GM23338 (cell line): ENCODE measurements at regions not wholly inside any gene's neighbourhood (a gene's known extent, or its start where the extent isn't known, plus 50 kb on each side); places are given as distances from the start of the nearest gene placed in this dataset.

Experiments used
- ATAC-seq: fragments of 200-7000 bp; cut with Tn5 transposase; 3 replicates; pipeline ENCODE4 v1.9.1; 2020
- DNase-seq: peaks from one replicate; pipeline ENCODE4 v3.0.0-alpha.2; 2015; ENCODE audit warnings: low spot score
- H2AFZ ChIP-seq: fragments of 200-600 bp; sonication (generic); 2 replicates; pipeline ENCODE4 v1.8.0; 2016; ENCODE audit warnings: antibody characterized with exemption, mild to moderate bottlenecking, moderate library complexity
- H3F3A ChIP-seq: fragments of 200-600 bp; sonication (generic); replicated peaks from 2 replicates; pipeline ENCODE4 v1.8.0; 2017; ENCODE audit warnings: antibody characterized with exemption, mixed run types, low read depth
- H3K27ac ChIP-seq: fragments of 200-600 bp; sonication (generic); 2 replicates; pipeline ENCODE4 v1.6.1; 2016; ENCODE audit warnings: low read depth
- H3K27me3 ChIP-seq: fragments of 200-600 bp; sonication (generic); 2 replicates; pipeline ENCODE4 v1.8.0; 2016; ENCODE audit warnings: mild to moderate bottlenecking, mixed run types, moderate library complexity; ENCODE audit not compliant: insufficient read depth
- H3K36me3 ChIP-seq: fragments of 200-600 bp; sonication (generic); 2 replicates; pipeline ENCODE4 v1.8.0; 2016; ENCODE audit warnings: mild to moderate bottlenecking; ENCODE audit not compliant: insufficient read depth
- H3K4me1 ChIP-seq: fragments of 200-600 bp; sonication (generic); 2 replicates; pipeline ENCODE4 v1.8.0; 2016; ENCODE audit warnings: mild to moderate bottlenecking, moderate library complexity; ENCODE audit not compliant: insufficient read depth
- H3K4me2 ChIP-seq: fragments of 200-600 bp; sonication (generic); 2 replicates; pipeline ENCODE4 v1.7.1; 2017; ENCODE audit warnings: mixed run types
- H3K4me3 ChIP-seq: fragments of 200-600 bp; sonication (generic); 2 replicates; pipeline ENCODE4 v1.6.1; 2016; ENCODE audit warnings: mixed run types
- H3K79me2 ChIP-seq: fragments of 200-600 bp; sonication (generic); replicated peaks from 2 replicates; pipeline ENCODE4 v1.8.0; 2017; ENCODE audit warnings: mild to moderate bottlenecking; ENCODE audit not compliant: insufficient read depth
- H3K9me2 ChIP-seq: fragments of 200-600 bp; sonication (generic); 2 replicates; pipeline ENCODE4 v1.8.0; 2017; ENCODE audit not compliant: insufficient read depth
- H4K20me1 ChIP-seq: fragments of 200-600 bp; sonication (generic); replicated peaks from 2 replicates; pipeline ENCODE4 v1.8.0; 2017; ENCODE audit warnings: mild to moderate bottlenecking; ENCODE audit not compliant: insufficient read depth
- H3K27ac Mint-ChIP-seq: 2 replicates; pipeline ENCODE4 v1.8.0; 2020; ENCODE audit warnings: inconsistent platforms, mild to moderate bottlenecking, moderate library complexity, mixed read lengths
- H3K27me3 Mint-ChIP-seq: 3 replicates; pipeline ENCODE4 v1.8.0; 2022; ENCODE audit warnings: low read depth, mild to moderate bottlenecking, moderate library complexity, mixed read lengths, inconsistent platforms; ENCODE audit not compliant: insufficient read depth, poor library complexity
- H3K36me3 Mint-ChIP-seq: 3 replicates; pipeline ENCODE4 v1.8.0; 2021; ENCODE audit warnings: low read depth, mild to moderate bottlenecking, inconsistent platforms, moderate library complexity, mixed read lengths
- H3K4me1 Mint-ChIP-seq: 3 replicates; pipeline ENCODE4 v1.8.0; 2020; ENCODE audit warnings: mild to moderate bottlenecking, inconsistent platforms, mixed read lengths
- H3K4me3 Mint-ChIP-seq: 3 replicates; pipeline ENCODE4 v1.8.0; 2021; ENCODE audit warnings: moderate library complexity, mild to moderate bottlenecking, inconsistent platforms, mixed read lengths
- H3K9me3 Mint-ChIP-seq: 3 replicates; pipeline ENCODE4 v1.8.0; 2020; ENCODE audit warnings: moderate library complexity, mild to moderate bottlenecking, inconsistent platforms, mixed read lengths
- CREB1 ChIP-seq: fragments of 250-450 bp; sonication (Bioruptor Pico); IDR thresholded peaks from 2 replicates; pipeline ENCODE4 v1.5.0; 2020; ENCODE audit warnings: low read depth, mild to moderate bottlenecking, moderate library complexity
- EZH2 ChIP-seq: fragments of 200-600 bp; sonication (generic); IDR thresholded peaks from one replicate; pipeline ENCODE4 v1.8.0; 2017; ENCODE audit warnings: antibody characterized with exemption, mild to moderate bottlenecking, low read depth; ENCODE audit not compliant: unreplicated experiment
- EZH2phosphoT487 ChIP-seq: fragments of 200-600 bp; sonication (generic); IDR thresholded peaks from one replicate; pipeline ENCODE4 v1.8.1; 2018; ENCODE audit warnings: antibody characterized with exemption; ENCODE audit not compliant: unreplicated experiment
- JUNB ChIP-seq: IDR thresholded peaks from one replicate; pipeline ENCODE4 v1.6.1; 2016; ENCODE audit warnings: antibody characterized with exemption; ENCODE audit not compliant: unreplicated experiment
- POLR2AphosphoS5 ChIP-seq: IDR thresholded peaks from 2 replicates; pipeline ENCODE4 v1.6.1; 2016; ENCODE audit warnings: antibody characterized with exemption, low read depth
- STAT1 ChIP-seq: IDR thresholded peaks from one replicate; pipeline ENCODE4 v1.6.1; 2016; ENCODE audit warnings: antibody characterized with exemption; ENCODE audit not compliant: unreplicated experiment
- ZNF114 ChIP-seq: fragments of 250-450 bp; sonication (Bioruptor Pico); IDR thresholded peaks from 2 replicates; pipeline ENCODE4 v1.5.0; 2020; ENCODE audit warnings: mild to moderate bottlenecking, moderate library complexity
- ZNF331 ChIP-seq: fragments of 250-450 bp; sonication (Bioruptor Pico); IDR thresholded peaks from 2 replicates; pipeline ENCODE4 v1.5.0; 2020; ENCODE audit warnings: low read depth, mild to moderate bottlenecking, moderate library complexity
- TF ChIP-seq, protein P1 (sequence below): IDR thresholded peaks from one replicate; pipeline ENCODE4 v1.6.1; 2018; ENCODE audit warnings: antibody characterized with exemption; ENCODE audit not compliant: unreplicated experiment
- TF ChIP-seq, protein P2 (sequence below), 2 experiments: fragments of 200-600 bp in 1 of 2; sonication (generic) in 1 of 2; conservative IDR thresholded peaks; 2 replicates each; pipeline versions ENCODE4 v1.5.1 to v1.6.1; 2016 to 2017; ENCODE audit warnings: antibody characterized with exemption in 2 of 2, low read depth in 2 of 2, mild to moderate bottlenecking in 2 of 2, moderate library complexity in 1 of 2
- TF ChIP-seq, protein P3 (sequence below): IDR thresholded peaks from 2 replicates; pipeline ENCODE4 v1.6.1; 2016; ENCODE audit warnings: antibody characterized with exemption

DNA sequence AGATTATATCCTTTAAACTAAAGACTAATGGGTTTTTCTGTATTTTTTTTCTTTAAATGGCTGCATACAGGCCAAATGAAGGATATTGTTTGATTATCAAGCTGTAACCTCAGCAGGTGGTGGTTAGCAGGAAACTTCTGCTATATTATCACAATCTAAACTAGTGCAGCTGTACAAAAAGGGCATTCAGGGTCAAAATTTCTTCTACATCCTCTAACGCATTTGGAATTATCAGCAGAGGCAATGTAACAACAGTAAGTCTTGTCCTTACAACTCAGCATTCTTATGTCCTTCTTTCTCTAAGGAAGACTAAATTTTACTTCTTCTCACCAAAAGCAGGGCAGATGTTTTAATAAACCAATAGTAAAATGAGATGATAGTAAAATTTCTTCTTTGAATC is 135.8 kb upstream of the FN1 start:
- Histone ChIP-seq H2AFZ (no peak overlapping the region), H3K36me3 (no peaks in the 10 kb centered on the region), H4K20me1 (no peaks in the 10 kb centered on the region), H3K9me2 (no peaks in the 10 kb centered on the region), H3K4me3 (no peak overlapping the region), H3K4me1 (peaks cover 6% of the 10 kb centered on the region), H3K27me3 (0 out of 2 replicates have a peak, but pooled peaks cover 4% of the 10 kb centered on the region), H3K27ac (no peak overlapping the region), H3K4me2 (no peak overlapping the region), H3F3A (no peaks in the 10 kb centered on the region), H3K79me2 (no peaks in the 10 kb centered on the region)
- no peak for DNase-seq
- Mint-ChIP-seq H3K27ac (no peak overlapping the region), H3K36me3 (no peaks in the 10 kb centered on the region), H3K4me3 (no peak overlapping the region), H3K9me3 (no peaks in the 10 kb centered on the region), H3K4me1 (peaks cover 2% of the 10 kb centered on the region; the same call in 1 of the 3 replicates), H3K27me3 (no peaks in the 10 kb centered on the region)
- TF ChIP-seq JUNB (no peak), POLR2AphosphoS5 (no peak), ZNF114 (CRISPR knock-in tag) (no peak), ZNF331 (CRISPR knock-in tag) (no peak), EZH2 (no peak), STAT1 (no peak)
- TF ChIP-seq, protein P1, sequence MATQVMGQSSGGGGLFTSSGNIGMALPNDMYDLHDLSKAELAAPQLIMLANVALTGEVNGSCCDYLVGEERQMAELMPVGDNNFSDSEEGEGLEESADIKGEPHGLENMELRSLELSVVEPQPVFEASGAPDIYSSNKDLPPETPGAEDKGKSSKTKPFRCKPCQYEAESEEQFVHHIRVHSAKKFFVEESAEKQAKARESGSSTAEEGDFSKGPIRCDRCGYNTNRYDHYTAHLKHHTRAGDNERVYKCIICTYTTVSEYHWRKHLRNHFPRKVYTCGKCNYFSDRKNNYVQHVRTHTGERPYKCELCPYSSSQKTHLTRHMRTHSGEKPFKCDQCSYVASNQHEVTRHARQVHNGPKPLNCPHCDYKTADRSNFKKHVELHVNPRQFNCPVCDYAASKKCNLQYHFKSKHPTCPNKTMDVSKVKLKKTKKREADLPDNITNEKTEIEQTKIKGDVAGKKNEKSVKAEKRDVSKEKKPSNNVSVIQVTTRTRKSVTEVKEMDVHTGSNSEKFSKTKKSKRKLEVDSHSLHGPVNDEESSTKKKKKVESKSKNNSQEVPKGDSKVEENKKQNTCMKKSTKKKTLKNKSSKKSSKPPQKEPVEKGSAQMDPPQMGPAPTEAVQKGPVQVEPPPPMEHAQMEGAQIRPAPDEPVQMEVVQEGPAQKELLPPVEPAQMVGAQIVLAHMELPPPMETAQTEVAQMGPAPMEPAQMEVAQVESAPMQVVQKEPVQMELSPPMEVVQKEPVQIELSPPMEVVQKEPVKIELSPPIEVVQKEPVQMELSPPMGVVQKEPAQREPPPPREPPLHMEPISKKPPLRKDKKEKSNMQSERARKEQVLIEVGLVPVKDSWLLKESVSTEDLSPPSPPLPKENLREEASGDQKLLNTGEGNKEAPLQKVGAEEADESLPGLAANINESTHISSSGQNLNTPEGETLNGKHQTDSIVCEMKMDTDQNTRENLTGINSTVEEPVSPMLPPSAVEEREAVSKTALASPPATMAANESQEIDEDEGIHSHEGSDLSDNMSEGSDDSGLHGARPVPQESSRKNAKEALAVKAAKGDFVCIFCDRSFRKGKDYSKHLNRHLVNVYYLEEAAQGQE: no peak
- ATAC-seq: no peak

DNA sequence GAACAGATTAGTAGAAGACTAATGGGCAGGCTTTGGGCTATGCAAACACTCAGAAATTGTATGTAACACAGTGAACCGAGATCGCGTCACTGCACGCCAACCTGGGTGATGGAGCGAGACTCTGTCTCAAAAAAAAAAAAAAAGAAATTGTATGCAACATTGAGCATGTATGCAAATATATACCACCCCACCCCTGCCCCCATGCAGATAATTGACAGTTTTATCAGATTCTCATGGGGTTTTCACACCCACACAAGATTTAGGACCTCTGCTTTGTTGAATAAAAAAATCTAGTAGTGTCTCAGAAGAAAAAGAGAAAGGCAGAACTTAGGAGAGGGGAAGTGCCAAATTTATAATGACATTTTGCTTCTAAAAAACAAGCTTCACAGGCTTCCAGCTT is 131.6 kb upstream of the FN1 start:
- Histone ChIP-seq H2AFZ (no peak overlapping the region), H4K20me1 (no peaks in the 10 kb centered on the region), H3K79me2 (no peaks in the 10 kb centered on the region), H3K4me2 (no peak overlapping the region), H3K4me3 (no peak overlapping the region), H3K36me3 (no peaks in the 10 kb centered on the region), H3K27me3 (no peaks in the 10 kb centered on the region), H3K4me1 (no peaks in the 10 kb centered on the region), H3F3A (no peaks in the 10 kb centered on the region), H3K27ac (no peak overlapping the region), H3K9me2 (peaks cover 12% of the 10 kb centered on the region; the same call in 1 of the 2 replicates)
- Mint-ChIP-seq H3K27ac (no peak overlapping the region), H3K36me3 (no peaks in the 10 kb centered on the region), H3K27me3 (peaks cover 2% of the 10 kb centered on the region), H3K4me1 (no peaks in the 10 kb centered on the region), H3K9me3 (no peaks in the 10 kb centered on the region), H3K4me3 (no peak overlapping the region)
- ATAC-seq: no peak
- DNase-seq: no peak
- TF ChIP-seq CREB1 (no peak), POLR2AphosphoS5 (no peak), JUNB (no peak), EZH2 (no peak), STAT1 (no peak), EZH2phosphoT487 (no peak)
- TF ChIP-seq, protein P2, sequence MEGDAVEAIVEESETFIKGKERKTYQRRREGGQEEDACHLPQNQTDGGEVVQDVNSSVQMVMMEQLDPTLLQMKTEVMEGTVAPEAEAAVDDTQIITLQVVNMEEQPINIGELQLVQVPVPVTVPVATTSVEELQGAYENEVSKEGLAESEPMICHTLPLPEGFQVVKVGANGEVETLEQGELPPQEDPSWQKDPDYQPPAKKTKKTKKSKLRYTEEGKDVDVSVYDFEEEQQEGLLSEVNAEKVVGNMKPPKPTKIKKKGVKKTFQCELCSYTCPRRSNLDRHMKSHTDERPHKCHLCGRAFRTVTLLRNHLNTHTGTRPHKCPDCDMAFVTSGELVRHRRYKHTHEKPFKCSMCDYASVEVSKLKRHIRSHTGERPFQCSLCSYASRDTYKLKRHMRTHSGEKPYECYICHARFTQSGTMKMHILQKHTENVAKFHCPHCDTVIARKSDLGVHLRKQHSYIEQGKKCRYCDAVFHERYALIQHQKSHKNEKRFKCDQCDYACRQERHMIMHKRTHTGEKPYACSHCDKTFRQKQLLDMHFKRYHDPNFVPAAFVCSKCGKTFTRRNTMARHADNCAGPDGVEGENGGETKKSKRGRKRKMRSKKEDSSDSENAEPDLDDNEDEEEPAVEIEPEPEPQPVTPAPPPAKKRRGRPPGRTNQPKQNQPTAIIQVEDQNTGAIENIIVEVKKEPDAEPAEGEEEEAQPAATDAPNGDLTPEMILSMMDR (conservative IDR thresholded peaks at IDR 0.05; ENCODE audit: low read depth in 2 of 2): no peak
- TF ChIP-seq, protein P3, sequence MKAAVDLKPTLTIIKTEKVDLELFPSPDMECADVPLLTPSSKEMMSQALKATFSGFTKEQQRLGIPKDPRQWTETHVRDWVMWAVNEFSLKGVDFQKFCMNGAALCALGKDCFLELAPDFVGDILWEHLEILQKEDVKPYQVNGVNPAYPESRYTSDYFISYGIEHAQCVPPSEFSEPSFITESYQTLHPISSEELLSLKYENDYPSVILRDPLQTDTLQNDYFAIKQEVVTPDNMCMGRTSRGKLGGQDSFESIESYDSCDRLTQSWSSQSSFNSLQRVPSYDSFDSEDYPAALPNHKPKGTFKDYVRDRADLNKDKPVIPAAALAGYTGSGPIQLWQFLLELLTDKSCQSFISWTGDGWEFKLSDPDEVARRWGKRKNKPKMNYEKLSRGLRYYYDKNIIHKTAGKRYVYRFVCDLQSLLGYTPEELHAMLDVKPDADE: no peak
- TF ChIP-seq, protein P1: no peak
